Endothelial cell of umbilical vein (primary cell): ENCODE measurements at regions not wholly inside any gene's neighbourhood (a gene's known extent, or its start where the extent isn't known, plus 50 kb on each side); places are given as distances from the start of the nearest gene placed in this dataset.

Experiments
- EZH2 ChIP-seq: IDR thresholded peaks from 2 replicates; pipeline ENCODE4 v1.6.1; 2012; ENCODE audit warnings: borderline replicate concordance, low read depth, mild to moderate bottlenecking, moderate library complexity, low read length, inconsistent platforms; ENCODE audit not compliant: severe bottlenecking
- FOS ChIP-seq: IDR thresholded peaks from 2 replicates; pipeline ENCODE4 v1.6.1; 2011; ENCODE audit warnings: mild to moderate bottlenecking, low read length, moderate library complexity, borderline replicate concordance; ENCODE audit not compliant: insufficient read depth
- GATA2 ChIP-seq: IDR thresholded peaks from 2 replicates; pipeline ENCODE4 v1.7.0; 2011; ENCODE audit warnings: low read depth, mild to moderate bottlenecking, moderate library complexity, mixed read lengths, low read length; ENCODE audit not compliant: insufficient read length, insufficient read depth
- MYC ChIP-seq: IDR thresholded peaks from one replicate; pipeline ENCODE4 v1.6.1; 2011; ENCODE audit warnings: mild to moderate bottlenecking, low read depth, low read length
- POLR2A ChIP-seq: IDR thresholded peaks from 2 replicates; pipeline ENCODE4 v1.6.1; 2012; ENCODE audit warnings: low read depth, mild to moderate bottlenecking, control low read depth, low read length
- POLR2AphosphoS5 ChIP-seq: IDR thresholded peaks from 2 replicates; pipeline ENCODE4 v1.6.1; 2012; ENCODE audit warnings: low read depth, mild to moderate bottlenecking, control low read depth, low read length, moderate library complexity; ENCODE audit not compliant: insufficient read depth
- TF ChIP-seq, protein P1 (sequence below), 2 donors: IDR thresholded peaks; 1 replicate in 1 of 2; 2 replicates in 1 of 2; pipeline ENCODE4 v1.5.1; 2011; ENCODE audit warnings: low read length in 2 of 2, mild to moderate bottlenecking in 2 of 2, moderate library complexity in 2 of 2, control low read depth in 1 of 2, inconsistent platforms in 1 of 2, low read depth in 1 of 2; ENCODE audit not compliant: insufficient read depth in 1 of 2; ENCODE audit errors: extremely low read depth in 1 of 2
- TF ChIP-seq, protein P2 (sequence below): IDR thresholded peaks from 2 replicates; pipeline ENCODE4 v1.6.1; 2011; ENCODE audit not compliant: insufficient read depth, insufficient read length

GRCh38 chr1:98333936-98334335 is 327.6 kb upstream of the SNX7 start:
- no peak for TF ChIP-seq POLR2A
- no peak for TF ChIP-seq POLR2AphosphoS5
- TF ChIP-seq, protein P1, sequence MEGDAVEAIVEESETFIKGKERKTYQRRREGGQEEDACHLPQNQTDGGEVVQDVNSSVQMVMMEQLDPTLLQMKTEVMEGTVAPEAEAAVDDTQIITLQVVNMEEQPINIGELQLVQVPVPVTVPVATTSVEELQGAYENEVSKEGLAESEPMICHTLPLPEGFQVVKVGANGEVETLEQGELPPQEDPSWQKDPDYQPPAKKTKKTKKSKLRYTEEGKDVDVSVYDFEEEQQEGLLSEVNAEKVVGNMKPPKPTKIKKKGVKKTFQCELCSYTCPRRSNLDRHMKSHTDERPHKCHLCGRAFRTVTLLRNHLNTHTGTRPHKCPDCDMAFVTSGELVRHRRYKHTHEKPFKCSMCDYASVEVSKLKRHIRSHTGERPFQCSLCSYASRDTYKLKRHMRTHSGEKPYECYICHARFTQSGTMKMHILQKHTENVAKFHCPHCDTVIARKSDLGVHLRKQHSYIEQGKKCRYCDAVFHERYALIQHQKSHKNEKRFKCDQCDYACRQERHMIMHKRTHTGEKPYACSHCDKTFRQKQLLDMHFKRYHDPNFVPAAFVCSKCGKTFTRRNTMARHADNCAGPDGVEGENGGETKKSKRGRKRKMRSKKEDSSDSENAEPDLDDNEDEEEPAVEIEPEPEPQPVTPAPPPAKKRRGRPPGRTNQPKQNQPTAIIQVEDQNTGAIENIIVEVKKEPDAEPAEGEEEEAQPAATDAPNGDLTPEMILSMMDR (IDR thresholded peaks at IDR 0.05; ENCODE audit: extremely low read depth in 1 of 2, insufficient read depth in 1 of 2, low read depth in 1 of 2, low read length in 2 of 2): no peak
- TF ChIP-seq, protein P2, sequence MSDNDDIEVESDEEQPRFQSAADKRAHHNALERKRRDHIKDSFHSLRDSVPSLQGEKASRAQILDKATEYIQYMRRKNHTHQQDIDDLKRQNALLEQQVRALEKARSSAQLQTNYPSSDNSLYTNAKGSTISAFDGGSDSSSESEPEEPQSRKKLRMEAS: no peak
- no peak for TF ChIP-seq EZH2
- TF ChIP-seq GATA2: no peak
- TF ChIP-seq MYC: no peak
- TF ChIP-seq FOS: no peak
